Panc1 (cell line): ENCODE measurements at regions not wholly inside any gene's neighbourhood (a gene's known extent, or its start where the extent isn't known, plus 50 kb on each side); places are given as distances from the start of the nearest gene placed in this dataset.

Source experiments
- ATAC-seq: fragments of 200-7000 bp; cut with Tn5 transposase; 2 replicates; pipeline ENCODE4 v1.9.1; 2020; ENCODE audit warnings: mild to moderate bottlenecking, moderate library complexity
- BruUV-seq: library from RNA; stranded (reverse); fragments of 400-500 nt; replicated peaks from 2 replicates; lab custom pipeline; 2021; lab: Mats Ljungman, UMichigan
- CTCF ChIA-PET: fragments of 300-600 bp; sonication (Branson Sonifier 250); formaldehyde crosslinking; loops from one replicate; lab custom pipeline; 2022; ENCODE audit warnings: antibody characterized with exemption; lab: Charles Lee
- POLR2A ChIA-PET: fragments of 300-600 bp; sonication (Branson Sonifier 250); formaldehyde crosslinking; loops from one replicate; lab custom pipeline; 2022; ENCODE audit warnings: antibody characterized with exemption; lab: Charles Lee
- DNase-seq: peaks from one replicate; pipeline ENCODE4 v3.0.0-alpha.2; 2010; ENCODE audit warnings: low read depth, low spot score
- H3K27ac ChIP-seq: 2 replicates; pipeline ENCODE4 v1.5.1; 2011; ENCODE audit warnings: mild to moderate bottlenecking, low read length, inconsistent platforms
- H3K27me3 ChIP-seq: fragments of 200-500 bp; sonication (Bioruptor generic); 2 replicates; pipeline ENCODE4 v1.6.0; 2014; ENCODE audit warnings: low read length, inconsistent platforms; ENCODE audit not compliant: control insufficient read depth, insufficient read depth
- H3K36me3 ChIP-seq: fragments of 200-500 bp; sonication (Bioruptor generic); 2 replicates; pipeline ENCODE4 v1.5.1; 2014; ENCODE audit warnings: inconsistent platforms, mild to moderate bottlenecking, low read length, moderate library complexity; ENCODE audit not compliant: control insufficient read depth, insufficient read depth
- H3K4me1 ChIP-seq: 2 replicates; pipeline ENCODE4 v1.5.1; 2011; ENCODE audit warnings: inconsistent platforms, mild to moderate bottlenecking, low read length, moderate library complexity; ENCODE audit not compliant: control insufficient read depth, insufficient read depth
- H3K4me3 ChIP-seq, 2 experiments: 2 replicates each; pipeline ENCODE4 v1.5.1; 2011 to 2012; ENCODE audit warnings: low read depth in 2 of 2, low read length in 2 of 2, mild to moderate bottlenecking in 2 of 2, inconsistent platforms in 1 of 2, moderate library complexity in 1 of 2
- H3K9me3 ChIP-seq: fragments of 200-500 bp; sonication (Bioruptor generic); 2 replicates; pipeline ENCODE4 v1.5.1; 2014; ENCODE audit warnings: low read depth, mild to moderate bottlenecking, inconsistent platforms, low read length, moderate library complexity; ENCODE audit not compliant: control insufficient read depth, insufficient read depth
- POLR2AphosphoS5 ChIP-seq: IDR thresholded peaks from 2 replicates; pipeline ENCODE4 v1.6.1; 2012; ENCODE audit warnings: mild to moderate bottlenecking, low read depth, low read length, moderate library complexity
- SIN3A ChIP-seq: IDR thresholded peaks from 2 replicates; pipeline ENCODE4 v1.6.1; 2012; ENCODE audit warnings: low read depth, mild to moderate bottlenecking, low read length, moderate library complexity, borderline replicate concordance; ENCODE audit not compliant: insufficient read depth
- TCF7L2 ChIP-seq: IDR thresholded peaks from 2 replicates; pipeline ENCODE4 v1.6.1; 2011; ENCODE audit warnings: mild to moderate bottlenecking, low read depth, low read length, inconsistent platforms
- in situ Hi-C: cut with HindIII; loops from 2 replicates; pipeline ENCODE4 v1.10.0; 2016; ENCODE audit warnings: low sequenced_read_pairs, low pct_unique_long_range_greater_than_20kb
- intact Hi-C: fragments of 100-400 bp; cut with micrococcal nuclease; formaldehyde crosslinking; loops from one replicate; pipeline ENCODE4 v1.10.0; 2022; ENCODE audit not compliant: unreplicated experiment
- TF ChIP-seq, protein P1 (sequence below), 2 experiments: IDR thresholded peaks; 2 replicates each; pipeline ENCODE4 v1.6.1; 2011 to 2012; ENCODE audit warnings: low read depth in 2 of 2, control low read depth in 1 of 2, low read length in 1 of 2, mild to moderate bottlenecking in 1 of 2, moderate library complexity in 1 of 2; ENCODE audit not compliant: insufficient read depth in 1 of 2
- TF ChIP-seq, protein P2 (sequence below): fragments of 450-650 bp; IDR thresholded peaks from 2 replicates; pipeline ENCODE4 v1.5.1; 2017; ENCODE audit warnings: mild to moderate bottlenecking

DNA sequence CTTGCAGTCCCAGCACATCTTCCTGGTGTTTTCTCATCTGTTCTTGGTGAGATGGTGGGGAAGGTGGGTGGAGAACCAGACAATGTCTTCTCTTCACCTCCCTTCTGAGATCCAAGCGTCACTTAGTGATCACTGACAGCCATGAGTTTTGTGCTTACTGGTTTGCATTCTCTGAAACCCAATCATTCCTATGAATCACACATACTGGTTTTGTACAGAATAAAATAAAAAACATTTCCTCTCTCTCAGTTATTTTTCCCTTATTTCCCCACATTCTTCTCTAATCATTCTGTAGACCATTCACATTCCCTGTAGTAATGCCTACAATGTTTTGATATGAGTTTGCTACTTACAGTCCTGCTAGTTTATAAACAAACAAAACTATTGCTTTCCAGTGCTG, 143.8 kb upstream of the SLC13A1 start:
- Histone ChIP-seq H3K4me3 (no peak overlapping the region), H3K36me3 (no peaks in the 10 kb centered on the region), H3K4me1 (no peaks in the 10 kb centered on the region), H3K27me3 (no peaks in the 10 kb centered on the region), H3K9me3 (no peaks in the 10 kb centered on the region), H3K27ac (no peak overlapping the region)
- CTCF ChIA-PET, result no interaction called here
- TF ChIP-seq, protein P1, sequence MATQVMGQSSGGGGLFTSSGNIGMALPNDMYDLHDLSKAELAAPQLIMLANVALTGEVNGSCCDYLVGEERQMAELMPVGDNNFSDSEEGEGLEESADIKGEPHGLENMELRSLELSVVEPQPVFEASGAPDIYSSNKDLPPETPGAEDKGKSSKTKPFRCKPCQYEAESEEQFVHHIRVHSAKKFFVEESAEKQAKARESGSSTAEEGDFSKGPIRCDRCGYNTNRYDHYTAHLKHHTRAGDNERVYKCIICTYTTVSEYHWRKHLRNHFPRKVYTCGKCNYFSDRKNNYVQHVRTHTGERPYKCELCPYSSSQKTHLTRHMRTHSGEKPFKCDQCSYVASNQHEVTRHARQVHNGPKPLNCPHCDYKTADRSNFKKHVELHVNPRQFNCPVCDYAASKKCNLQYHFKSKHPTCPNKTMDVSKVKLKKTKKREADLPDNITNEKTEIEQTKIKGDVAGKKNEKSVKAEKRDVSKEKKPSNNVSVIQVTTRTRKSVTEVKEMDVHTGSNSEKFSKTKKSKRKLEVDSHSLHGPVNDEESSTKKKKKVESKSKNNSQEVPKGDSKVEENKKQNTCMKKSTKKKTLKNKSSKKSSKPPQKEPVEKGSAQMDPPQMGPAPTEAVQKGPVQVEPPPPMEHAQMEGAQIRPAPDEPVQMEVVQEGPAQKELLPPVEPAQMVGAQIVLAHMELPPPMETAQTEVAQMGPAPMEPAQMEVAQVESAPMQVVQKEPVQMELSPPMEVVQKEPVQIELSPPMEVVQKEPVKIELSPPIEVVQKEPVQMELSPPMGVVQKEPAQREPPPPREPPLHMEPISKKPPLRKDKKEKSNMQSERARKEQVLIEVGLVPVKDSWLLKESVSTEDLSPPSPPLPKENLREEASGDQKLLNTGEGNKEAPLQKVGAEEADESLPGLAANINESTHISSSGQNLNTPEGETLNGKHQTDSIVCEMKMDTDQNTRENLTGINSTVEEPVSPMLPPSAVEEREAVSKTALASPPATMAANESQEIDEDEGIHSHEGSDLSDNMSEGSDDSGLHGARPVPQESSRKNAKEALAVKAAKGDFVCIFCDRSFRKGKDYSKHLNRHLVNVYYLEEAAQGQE (IDR thresholded peaks at IDR 0.05; ENCODE audit: insufficient read depth in 1 of 2, low read depth in 2 of 2, low read length in 1 of 2), result no peak
- TF ChIP-seq, protein P2, sequence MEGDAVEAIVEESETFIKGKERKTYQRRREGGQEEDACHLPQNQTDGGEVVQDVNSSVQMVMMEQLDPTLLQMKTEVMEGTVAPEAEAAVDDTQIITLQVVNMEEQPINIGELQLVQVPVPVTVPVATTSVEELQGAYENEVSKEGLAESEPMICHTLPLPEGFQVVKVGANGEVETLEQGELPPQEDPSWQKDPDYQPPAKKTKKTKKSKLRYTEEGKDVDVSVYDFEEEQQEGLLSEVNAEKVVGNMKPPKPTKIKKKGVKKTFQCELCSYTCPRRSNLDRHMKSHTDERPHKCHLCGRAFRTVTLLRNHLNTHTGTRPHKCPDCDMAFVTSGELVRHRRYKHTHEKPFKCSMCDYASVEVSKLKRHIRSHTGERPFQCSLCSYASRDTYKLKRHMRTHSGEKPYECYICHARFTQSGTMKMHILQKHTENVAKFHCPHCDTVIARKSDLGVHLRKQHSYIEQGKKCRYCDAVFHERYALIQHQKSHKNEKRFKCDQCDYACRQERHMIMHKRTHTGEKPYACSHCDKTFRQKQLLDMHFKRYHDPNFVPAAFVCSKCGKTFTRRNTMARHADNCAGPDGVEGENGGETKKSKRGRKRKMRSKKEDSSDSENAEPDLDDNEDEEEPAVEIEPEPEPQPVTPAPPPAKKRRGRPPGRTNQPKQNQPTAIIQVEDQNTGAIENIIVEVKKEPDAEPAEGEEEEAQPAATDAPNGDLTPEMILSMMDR, result no peak
- TF ChIP-seq TCF7L2 (no peak), SIN3A (no peak), POLR2AphosphoS5 (no peak)
- no TSS peak for BruUV-seq
- POLR2A ChIA-PET, result no interaction called here
- in situ Hi-C loops, result no loop called here
- intact Hi-C loops, result no loop called here
- no peak for ATAC-seq
- no peak for DNase-seq

DNA sequence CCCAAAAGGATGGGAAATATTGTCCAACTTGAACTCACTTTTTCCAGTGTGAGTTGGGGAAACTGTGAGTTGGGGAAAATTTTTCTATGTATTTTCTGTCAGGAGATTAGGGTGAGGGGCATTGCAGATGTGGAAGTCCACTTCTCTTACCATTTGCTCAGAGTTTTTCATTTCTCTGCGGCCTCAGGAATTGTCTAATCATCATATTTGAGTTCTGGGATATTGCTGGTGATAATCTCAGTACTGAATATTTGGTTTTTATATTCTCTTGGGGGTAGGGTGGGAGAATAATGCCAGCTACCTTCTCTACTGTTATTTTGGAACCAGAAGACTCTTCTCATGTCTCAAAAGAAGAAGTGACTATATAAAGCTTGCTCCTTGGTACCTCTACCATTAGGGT, 141.3 kb upstream of the SLC13A1 start:
- no peak for ATAC-seq
- Histone ChIP-seq H3K27ac (no peak overlapping the region), H3K4me3 (no peak overlapping the region), H3K36me3 (no peaks in the 10 kb centered on the region), H3K27me3 (no peaks in the 10 kb centered on the region), H3K9me3 (no peaks in the 10 kb centered on the region), H3K4me1 (no peaks in the 10 kb centered on the region)
- intact Hi-C loops (no loop called here), in situ Hi-C loops (no loop called here)
- no TSS peak for BruUV-seq
- CTCF ChIA-PET, result no interaction called here
- no peak for DNase-seq
- TF ChIP-seq POLR2AphosphoS5 (no peak), TCF7L2 (no peak), SIN3A (no peak)
- TF ChIP-seq, protein P2, result no peak
- TF ChIP-seq, protein P1 (IDR thresholded peaks at IDR 0.05; ENCODE audit: insufficient read depth in 1 of 2, low read depth in 2 of 2, low read length in 1 of 2), result no peak
- POLR2A ChIA-PET, result no interaction called here
